ENCODE measurements at regions not wholly inside any gene's neighbourhood (a gene's known extent, or its start where the extent isn't known, plus 50 kb on each side); places are given as distances from the start of the nearest gene placed in this dataset.

DNA sequence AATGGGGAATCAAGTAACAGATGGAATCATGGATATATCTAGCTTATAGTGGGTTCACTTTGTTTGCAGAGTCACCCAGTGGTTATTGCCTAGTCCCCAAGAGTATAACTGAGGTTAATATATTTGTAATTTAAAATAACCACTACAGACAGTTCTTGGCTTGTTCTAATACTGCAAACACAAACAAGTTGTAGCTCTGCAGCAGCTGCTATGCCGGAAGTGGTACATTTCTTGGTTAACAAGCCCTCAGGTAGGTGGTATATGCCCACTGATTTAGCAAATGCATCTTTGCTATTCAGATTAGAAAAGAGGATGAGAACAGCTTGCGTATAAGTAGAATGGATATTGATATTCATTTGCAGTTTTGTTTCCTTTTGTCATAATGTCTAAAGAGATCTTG is 984.2 kb downstream of the SQOR start:
- Histone ChIP-seq H2AFZ (ENCODE audit: insufficient read depth, low read depth, low read length, poor library complexity, severe bottlenecking) (no peak overlapping the region), H3K4me3 (ENCODE audit: control extremely low read depth in 1 of 5, extremely low read depth in 1 of 5, insufficient read depth in 1 of 5, low read depth in 2 of 5, low read length in 4 of 5) (no peak overlapping the region), H3K9me3 (ENCODE audit: control extremely low read depth in 1 of 3, control insufficient read depth in 2 of 3, insufficient read depth in 1 of 3, low read length in 2 of 3) (no peaks in the 10 kb centered on the region), H3K4me2 (replicated peaks; ENCODE audit: low read depth, low read length, poor library complexity, severe bottlenecking) (no peak overlapping the region), H3K27ac (ENCODE audit: low read length in 2 of 2) (no peak overlapping the region), H4K20me1 (ENCODE audit: control insufficient read depth, insufficient read depth, low read length, poor library complexity, severe bottlenecking) (no peaks in the 10 kb centered on the region), H3K79me2 (ENCODE audit: control insufficient read depth, insufficient read depth, low read length) (no peaks in the 10 kb centered on the region), H3K9ac (ENCODE audit: low read length) (no peak overlapping the region), H3K27me3 (replicated peaks in 1 of 4; ENCODE audit: control extremely low read depth in 1 of 4, control insufficient read depth in 3 of 4, insufficient read depth in 4 of 4, low read length in 3 of 4) (no peaks in the 10 kb centered on the region), H3K36me3 (replicated peaks in 1 of 2; ENCODE audit: control extremely low read depth in 1 of 2, control insufficient read depth in 1 of 2, extremely low read depth in 1 of 2, insufficient read depth in 2 of 2, low read length in 1 of 2) (no peaks in the 10 kb centered on the region), H3K4me1 (ENCODE audit: control insufficient read depth in 2 of 2, insufficient read depth in 2 of 2, low read length in 2 of 2) (no peaks in the 10 kb centered on the region)
- H3K27me3 Mint-ChIP-seq = no peaks in the 10 kb centered on the region
- H3K4me3 Mint-ChIP-seq = no peak overlapping the region
- no peaks in the 10 kb centered on the region for H3K4me1 Mint-ChIP-seq
- no CpG with 5 or more reads among the region's 2 CpGs for WGBS (ENCODE audit: insufficient coverage)
- ChIA-PET CTCF (no interaction called here), POLR2A (no interaction called here)
- DNase-seq (no peak), ATAC-seq (ENCODE audit: low read depth) (no peak)
- intact Hi-C loops (cut with micrococcal nuclease) = no loop called here
- TF ChIP-seq EZH2 (IDR thresholded peaks at IDR 0.05; ENCODE audit: borderline replicate concordance, insufficient read depth, low read depth, low read length, poor library complexity, severe bottlenecking) = no peak
- TF ChIP-seq, protein P1, sequence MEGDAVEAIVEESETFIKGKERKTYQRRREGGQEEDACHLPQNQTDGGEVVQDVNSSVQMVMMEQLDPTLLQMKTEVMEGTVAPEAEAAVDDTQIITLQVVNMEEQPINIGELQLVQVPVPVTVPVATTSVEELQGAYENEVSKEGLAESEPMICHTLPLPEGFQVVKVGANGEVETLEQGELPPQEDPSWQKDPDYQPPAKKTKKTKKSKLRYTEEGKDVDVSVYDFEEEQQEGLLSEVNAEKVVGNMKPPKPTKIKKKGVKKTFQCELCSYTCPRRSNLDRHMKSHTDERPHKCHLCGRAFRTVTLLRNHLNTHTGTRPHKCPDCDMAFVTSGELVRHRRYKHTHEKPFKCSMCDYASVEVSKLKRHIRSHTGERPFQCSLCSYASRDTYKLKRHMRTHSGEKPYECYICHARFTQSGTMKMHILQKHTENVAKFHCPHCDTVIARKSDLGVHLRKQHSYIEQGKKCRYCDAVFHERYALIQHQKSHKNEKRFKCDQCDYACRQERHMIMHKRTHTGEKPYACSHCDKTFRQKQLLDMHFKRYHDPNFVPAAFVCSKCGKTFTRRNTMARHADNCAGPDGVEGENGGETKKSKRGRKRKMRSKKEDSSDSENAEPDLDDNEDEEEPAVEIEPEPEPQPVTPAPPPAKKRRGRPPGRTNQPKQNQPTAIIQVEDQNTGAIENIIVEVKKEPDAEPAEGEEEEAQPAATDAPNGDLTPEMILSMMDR (IDR thresholded peaks at IDR 0.05) = no peak
- H3K9me3 Mint-ChIP-seq (ENCODE audit: insufficient read depth) = peaks cover 2% of the 10 kb centered on the region
- no peak overlapping the region for H3K27ac Mint-ChIP-seq

DNA sequence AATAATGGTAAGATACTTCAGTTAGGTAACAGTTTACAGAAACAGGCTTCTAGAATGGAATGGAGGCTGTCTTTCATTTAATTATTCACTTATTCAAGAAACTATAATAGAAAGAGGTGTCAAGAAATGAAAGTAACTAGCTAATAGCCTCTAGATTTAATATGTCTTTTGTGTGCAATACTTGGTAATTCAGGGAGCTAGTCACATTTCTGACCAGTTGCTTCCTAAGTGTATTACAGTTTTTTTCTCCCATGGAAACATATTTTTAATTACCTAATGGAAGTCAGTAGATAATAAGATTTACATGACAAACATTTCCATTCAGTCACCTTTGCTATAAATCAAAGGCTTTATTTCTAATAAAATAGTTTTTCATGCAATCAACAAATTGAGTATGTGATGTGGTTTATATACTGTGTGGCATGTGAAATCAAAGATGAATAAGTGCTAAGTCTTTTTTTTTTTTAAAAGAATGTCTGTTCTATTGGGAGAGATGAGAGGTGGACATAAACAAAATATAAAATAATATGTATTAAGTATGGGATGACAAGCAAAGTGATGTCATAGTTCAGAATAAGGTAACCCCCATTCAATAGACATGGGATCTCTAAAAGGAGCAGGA is 985.7 kb downstream of the SQOR start:
- no peaks in the 10 kb centered on the region for H3K4me1 Mint-ChIP-seq
- H3K79me2 ChIP-seq (ENCODE audit: control insufficient read depth, insufficient read depth, low read length) = no peaks in the 10 kb centered on the region
- no peak overlapping the region for H3K4me3 Mint-ChIP-seq
- H3K4me3 ChIP-seq (ENCODE audit: control extremely low read depth in 1 of 5, extremely low read depth in 1 of 5, insufficient read depth in 1 of 5, low read depth in 2 of 5, low read length in 4 of 5) = no peak overlapping the region
- ATAC-seq (ENCODE audit: low read depth) (no peak), DNase-seq (no peak)
- H3K4me2 ChIP-seq (replicated peaks; ENCODE audit: low read depth, low read length, poor library complexity, severe bottlenecking) = no peak overlapping the region
- no peak overlapping the region for H3K9ac ChIP-seq (ENCODE audit: low read length)
- H3K27ac ChIP-seq (ENCODE audit: low read length in 2 of 2) = no peak overlapping the region
- no peak for TF ChIP-seq EZH2 (IDR thresholded peaks at IDR 0.05; ENCODE audit: borderline replicate concordance, insufficient read depth, low read depth, low read length, poor library complexity, severe bottlenecking)
- TF ChIP-seq, protein P1 (IDR thresholded peaks at IDR 0.05) = no peak
- H3K36me3 ChIP-seq (replicated peaks in 1 of 2; ENCODE audit: control extremely low read depth in 1 of 2, control insufficient read depth in 1 of 2, extremely low read depth in 1 of 2, insufficient read depth in 2 of 2, low read length in 1 of 2) = no peaks in the 10 kb centered on the region
- H3K27me3 Mint-ChIP-seq = no peaks in the 10 kb centered on the region
- no peaks in the 10 kb centered on the region for H3K9me3 ChIP-seq (ENCODE audit: control extremely low read depth in 1 of 3, control insufficient read depth in 2 of 3, insufficient read depth in 1 of 3, low read length in 2 of 3)
- no peak overlapping the region for H3K27ac Mint-ChIP-seq
- ChIA-PET POLR2A (no interaction called here), CTCF (no interaction called here)
- peaks cover 4% of the 10 kb centered on the region for H3K9me3 Mint-ChIP-seq (ENCODE audit: insufficient read depth)
- no peak overlapping the region for H2AFZ ChIP-seq (ENCODE audit: insufficient read depth, low read depth, low read length, poor library complexity, severe bottlenecking)
- H3K27me3 ChIP-seq (replicated peaks in 1 of 4; ENCODE audit: control extremely low read depth in 1 of 4, control insufficient read depth in 3 of 4, insufficient read depth in 4 of 4, low read length in 3 of 4) = no peaks in the 10 kb centered on the region
- intact Hi-C loops (cut with micrococcal nuclease) = no loop called here
- H3K4me1 ChIP-seq (ENCODE audit: control insufficient read depth in 2 of 2, insufficient read depth in 2 of 2, low read length in 2 of 2) = no peaks in the 10 kb centered on the region
- no peaks in the 10 kb centered on the region for H4K20me1 ChIP-seq (ENCODE audit: control insufficient read depth, insufficient read depth, low read length, poor library complexity, severe bottlenecking)

Data from B cell (primary cell).